GM18951 (cell line): ENCODE measurements at regions not wholly inside any gene's neighbourhood (a gene's known extent, or its start where the extent isn't known, plus 50 kb on each side); places are given as distances from the start of the nearest gene placed in this dataset.
"Not testable (repeated sequence)": the region's sequence is repeated elsewhere in the genome, so short reads cannot be mapped to it uniquely, and the experiment has no call there.

ENCODE experiments used
- POLR2A ChIP-seq: IDR thresholded peaks from 4 replicates; pipeline ENCODE4 v1.6.1; 2011; ENCODE audit warnings: mild to moderate bottlenecking; ENCODE audit not compliant: insufficient read length, insufficient read depth; ENCODE audit errors: extremely low read depth
- in situ Hi-C: fragments of 300-500 bp; cut with MboI; formaldehyde crosslinking; loops from one replicate; pipeline ENCODE4 v1.12.0; 2022; ENCODE audit warnings: low sequenced_read_pairs, mixed read lengths, inconsistent platforms; ENCODE audit not compliant: unreplicated experiment

DNA sequence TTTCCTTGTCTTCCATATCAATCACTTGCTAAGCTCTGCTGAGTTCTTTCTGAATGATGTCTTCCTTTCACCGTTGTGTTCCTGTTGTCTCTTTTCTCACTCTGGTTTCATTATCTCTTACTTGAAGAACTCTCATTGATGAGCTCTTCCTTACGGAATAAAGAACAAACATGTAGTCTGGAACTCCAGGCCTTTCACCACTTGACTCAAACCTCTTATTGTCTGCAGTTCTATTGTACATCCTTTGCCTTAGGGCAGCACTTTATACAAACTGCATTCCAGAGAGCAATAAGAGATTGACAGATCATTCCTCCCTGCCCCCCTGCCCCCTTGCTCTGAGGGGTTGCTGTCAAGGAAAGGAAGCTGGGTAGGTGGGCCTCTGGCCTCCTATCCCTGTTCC is 517.4 kb downstream of the TMEM135 start:
- in situ Hi-C loops = no loop called here
- TF ChIP-seq POLR2A = no peak

DNA sequence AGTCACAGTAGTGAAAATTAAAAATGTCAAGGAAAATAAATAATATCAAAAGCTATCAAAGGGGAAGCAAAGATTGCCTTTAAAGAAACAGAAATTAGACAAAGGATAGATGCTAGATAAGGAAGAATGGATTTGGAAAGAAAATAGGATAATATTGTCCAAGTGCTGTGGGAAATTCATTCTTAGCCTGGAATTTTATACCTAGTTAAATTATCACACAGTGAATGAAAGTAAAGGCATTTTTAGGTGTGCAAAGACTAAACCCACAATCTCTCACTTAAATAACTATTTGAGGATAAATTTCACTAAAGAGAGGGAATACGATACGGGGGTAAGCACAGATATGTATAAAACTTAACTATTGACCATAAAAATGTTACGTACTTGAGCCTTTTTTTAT is 511.1 kb downstream of the TMEM135 start:
- TF ChIP-seq POLR2A = no peak
- in situ Hi-C loops = no loop called here

DNA sequence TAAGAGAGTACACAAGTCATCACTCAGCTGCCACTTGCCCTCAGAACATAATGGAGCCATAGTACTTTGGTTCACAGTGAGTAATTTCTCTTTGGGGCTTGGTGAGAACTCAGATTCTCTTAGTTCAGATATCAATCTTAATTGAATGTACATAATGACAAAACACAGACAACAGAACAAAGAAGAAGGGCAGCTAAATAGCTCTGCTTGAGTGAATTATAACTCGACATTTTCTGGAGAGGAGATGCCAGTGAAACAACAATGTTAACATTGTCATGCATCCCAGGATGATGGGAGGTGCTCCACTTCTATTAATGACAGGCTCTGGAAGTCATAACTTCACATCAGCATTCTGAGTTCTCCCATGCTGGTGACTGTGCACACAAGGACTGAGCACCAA is 508.1 kb downstream of the TMEM135 start:
- TF ChIP-seq POLR2A = no peak
- in situ Hi-C loops = no loop called here

DNA sequence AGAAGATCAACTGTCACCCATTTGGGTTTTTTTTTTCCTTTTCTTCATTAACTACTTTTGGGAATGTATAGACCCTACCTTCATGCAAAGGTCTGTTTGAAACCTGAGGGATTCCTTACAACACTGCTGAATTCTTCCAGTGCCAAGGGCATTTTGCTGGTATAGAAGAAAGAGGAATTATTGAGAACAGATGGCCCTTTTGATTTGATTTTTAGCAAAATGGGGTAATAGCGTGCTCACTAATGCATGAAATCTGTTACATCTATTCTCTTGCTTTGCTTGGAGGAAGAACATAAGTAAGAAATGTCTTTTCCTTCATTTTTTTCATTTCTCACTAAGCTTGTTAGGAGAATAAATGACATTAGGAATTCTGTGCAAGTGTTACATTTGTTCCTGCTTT is 501.9 kb downstream of the TMEM135 start:
- in situ Hi-C loops = no loop called here
- TF ChIP-seq POLR2A = no peak

DNA sequence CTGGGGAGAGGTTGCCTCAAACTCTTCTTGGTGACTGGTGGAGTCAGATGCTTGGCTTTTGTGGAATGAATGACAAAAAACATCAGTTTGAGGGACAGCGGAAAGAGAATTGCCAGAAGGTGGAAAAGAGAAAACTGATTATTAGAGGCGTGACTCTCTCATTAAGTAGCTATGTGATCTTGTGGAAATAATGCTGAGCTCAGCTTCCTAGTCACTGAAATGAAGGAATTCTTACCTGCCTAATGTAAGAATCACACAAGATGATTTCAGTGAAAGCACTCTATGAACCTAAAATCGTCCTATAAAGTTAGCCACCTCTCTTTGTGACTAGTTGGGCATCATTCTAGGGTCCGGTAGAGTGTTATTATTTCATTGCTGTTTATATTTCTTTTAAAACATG is 498.8 kb downstream of the TMEM135 start:
- in situ Hi-C loops = no loop called here

DNA sequence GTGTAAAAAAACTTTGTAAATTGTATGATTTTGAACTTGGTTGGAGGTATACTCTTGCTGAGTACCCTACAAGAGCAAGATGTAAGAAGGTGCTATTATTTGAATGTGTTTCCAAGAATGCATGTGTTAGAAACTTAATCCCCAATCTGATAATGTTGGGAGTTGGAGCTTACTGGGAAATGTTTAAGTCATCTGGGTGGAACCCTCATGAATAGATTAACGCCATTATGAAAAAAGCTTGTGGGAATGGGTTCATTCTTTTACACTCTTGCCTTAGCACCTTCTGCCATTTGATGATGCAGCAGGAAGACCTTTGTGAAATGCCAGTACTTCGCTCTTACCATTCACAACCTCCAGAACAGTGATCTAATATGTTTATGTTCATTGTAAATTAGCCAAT is 498.3 kb downstream of the TMEM135 start:
- no peak for TF ChIP-seq POLR2A
- in situ Hi-C loops = no loop called here

More for the DNA sequence above, 498.8 kb downstream of the TMEM135 start:
- no peak for TF ChIP-seq POLR2A

DNA sequence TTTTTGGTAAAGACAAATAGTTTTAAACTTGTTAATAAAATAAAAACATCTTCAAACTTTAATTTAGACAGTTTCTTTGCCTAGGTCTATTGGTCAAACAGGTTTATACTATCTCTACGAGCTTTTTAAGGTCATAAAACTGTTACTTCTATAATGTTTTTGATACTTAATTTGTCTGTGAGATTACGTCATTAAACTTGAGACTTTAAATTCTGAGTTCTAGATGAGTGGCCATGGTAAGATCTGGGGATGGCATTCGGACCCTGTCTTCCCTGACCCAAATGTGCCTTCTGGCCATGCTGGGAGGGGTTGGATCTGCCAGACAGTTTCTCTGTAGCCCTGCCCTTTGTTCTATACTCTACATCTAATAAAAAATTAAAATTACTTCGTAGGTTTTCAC is 497.8 kb downstream of the TMEM135 start:
- TF ChIP-seq POLR2A = no peak
- in situ Hi-C loops = no loop called here

DNA sequence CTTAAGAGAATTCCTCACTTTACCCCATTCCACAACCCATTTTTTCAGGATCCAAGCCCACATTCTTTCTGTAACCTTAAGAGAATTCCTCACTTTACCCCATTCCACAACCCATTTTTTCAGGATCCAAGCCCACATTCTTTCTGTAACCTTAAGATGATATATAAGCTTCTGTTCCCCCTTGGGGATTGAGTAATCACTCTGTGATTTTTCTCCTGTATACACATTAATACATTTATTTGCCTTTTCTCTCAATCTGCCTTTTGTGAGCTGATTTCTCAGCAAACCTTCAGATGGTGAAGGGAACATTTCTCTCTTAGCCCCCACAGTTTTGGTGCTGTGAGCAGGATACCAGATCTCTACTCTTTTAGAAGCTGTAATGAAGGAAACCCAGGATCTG is 494.1 kb downstream of the TMEM135 start:
- in situ Hi-C loops = not testable (repeated sequence)

DNA sequence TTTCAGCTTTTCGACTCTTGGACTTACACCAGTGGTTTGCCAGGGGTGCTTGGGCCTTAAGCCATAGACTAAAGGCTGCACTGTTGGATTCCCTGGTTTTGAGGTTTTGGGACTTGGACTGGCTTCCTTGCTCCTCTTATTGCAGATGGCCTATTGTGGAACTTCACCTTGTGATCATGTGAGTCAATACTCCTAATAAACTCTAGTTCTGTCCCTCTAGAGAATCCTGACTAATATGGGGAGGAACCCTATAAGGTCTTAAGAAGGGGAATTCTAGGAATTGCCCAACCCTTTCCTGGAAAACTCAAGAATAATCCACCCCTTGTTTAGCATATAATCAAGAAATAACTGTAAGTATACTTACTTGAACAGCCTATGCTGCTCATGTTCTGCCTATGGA is 491.8 kb downstream of the TMEM135 start:
- in situ Hi-C loops = no loop called here
- TF ChIP-seq POLR2A = no peak

DNA sequence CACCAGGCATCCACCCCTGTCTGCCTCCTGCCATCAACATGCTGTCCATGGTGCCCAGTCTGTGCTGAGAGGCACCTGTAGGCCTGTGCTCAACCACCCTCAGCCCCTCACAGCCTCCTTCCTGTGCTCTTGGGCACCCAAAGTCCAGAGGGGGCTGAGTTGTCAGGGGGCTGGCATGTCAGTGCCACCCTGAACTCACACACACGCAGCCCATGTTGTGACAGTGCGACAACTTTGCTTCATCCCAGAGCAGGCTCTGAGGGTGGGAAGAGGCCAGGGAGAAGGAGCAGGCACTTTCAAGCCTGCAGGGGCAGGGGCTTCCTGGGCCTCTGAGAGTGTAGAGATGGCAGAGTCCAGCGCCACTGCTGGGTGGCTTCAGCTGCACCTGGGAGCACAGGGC is 491.0 kb downstream of the TMEM135 start:
- in situ Hi-C loops = no loop called here
- no peak for TF ChIP-seq POLR2A

DNA sequence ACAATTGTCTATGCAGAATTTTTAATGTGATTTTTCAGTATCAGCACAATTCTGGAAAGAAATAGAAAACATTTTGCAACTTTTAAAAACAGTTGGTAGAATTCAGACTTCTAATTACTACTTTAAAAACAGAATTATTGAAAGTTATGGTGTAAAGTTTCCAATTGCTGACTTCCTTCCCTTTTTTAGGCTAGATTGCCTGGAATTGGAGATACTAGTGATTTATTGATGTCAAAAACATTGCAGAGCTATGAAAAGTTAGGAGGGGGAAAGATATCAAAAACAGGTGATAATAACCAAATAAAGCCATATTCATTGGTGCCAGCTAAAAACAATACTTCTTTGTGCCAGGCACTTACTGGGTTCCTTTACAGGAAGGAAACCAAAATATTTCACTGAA is 485.5 kb downstream of the TMEM135 start:
- in situ Hi-C loops = no loop called here
- TF ChIP-seq POLR2A = no peak

DNA sequence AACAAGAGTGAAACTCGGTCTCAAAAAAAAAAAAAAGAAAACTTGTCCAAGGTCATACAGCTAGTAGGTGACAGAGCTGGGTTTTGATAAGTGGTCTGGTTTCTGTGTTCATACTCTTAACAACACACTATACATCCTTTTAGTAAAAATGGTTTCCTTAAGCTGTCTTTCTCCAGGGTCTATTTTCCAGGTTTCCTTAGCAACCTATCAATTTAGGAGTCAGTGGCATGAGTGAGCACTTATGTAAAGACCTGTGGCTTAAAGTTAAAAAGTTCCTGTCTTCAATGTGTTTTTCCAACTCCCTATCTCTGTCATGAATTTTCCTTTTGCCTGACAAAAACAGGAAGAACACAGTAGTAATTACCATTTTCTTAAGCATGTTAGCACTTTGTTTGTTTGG is 480.5 kb downstream of the TMEM135 start:
- in situ Hi-C loops = no loop called here
- TF ChIP-seq POLR2A = no peak

DNA sequence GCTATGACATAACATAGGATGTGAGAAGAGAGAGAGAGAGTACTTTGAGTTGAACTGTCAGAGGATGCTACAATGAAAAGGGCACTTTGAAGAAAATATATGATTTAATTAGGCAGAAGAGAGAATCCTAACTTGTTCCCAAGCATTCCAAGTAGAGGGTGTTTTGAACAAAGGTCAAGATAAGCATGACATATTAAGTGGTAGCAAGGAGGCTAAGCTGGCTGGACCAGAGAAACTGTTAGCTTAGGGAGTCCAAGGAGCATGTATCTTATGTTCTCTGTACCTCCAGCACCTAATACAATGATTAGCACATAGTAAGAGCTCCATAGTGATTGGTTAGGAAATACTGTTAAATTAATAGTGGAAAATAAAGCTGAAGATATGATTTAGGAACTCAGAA is 479.6 kb downstream of the TMEM135 start:
- no peak for TF ChIP-seq POLR2A
- in situ Hi-C loops = no loop called here

DNA sequence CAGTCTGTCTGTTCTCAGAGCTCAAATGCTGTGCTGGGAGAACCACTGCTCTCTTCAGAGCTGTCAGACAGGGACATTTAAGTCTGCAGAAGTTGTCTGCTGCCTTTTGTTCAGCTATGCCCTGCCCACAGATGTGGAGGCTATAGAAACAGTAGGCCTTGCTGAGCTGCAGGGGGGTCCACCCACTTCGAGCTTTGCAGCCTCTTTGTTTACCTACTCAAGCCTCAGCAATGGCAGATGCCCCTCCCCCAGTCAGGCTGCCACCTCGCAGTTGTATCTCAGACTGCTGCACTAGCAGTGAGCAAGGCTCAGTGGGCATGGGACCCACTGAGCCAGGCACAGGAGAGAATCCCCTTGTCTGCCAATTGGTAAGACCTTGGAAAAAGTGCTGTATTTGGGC is 470.0 kb downstream of the TMEM135 start:
- in situ Hi-C loops = not testable (repeated sequence)

DNA sequence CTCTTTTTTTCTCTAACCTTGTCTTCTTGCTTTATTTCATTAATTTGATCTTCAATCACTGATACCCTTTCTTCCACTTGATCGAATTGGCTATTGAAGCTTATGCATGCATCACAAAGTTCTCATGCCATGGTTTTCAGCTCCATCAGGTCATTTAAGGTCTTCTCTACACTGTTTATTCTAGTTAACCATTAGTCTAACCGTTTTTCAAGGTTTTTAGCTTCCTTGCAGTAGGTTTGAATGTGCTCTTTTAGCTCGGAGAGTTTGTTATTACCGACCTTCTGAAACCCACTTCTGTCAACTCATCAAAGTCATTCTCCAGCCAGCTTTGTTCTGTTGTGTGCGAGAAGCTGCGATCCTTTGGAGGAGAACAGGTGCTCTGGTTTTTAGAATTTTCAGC is 469.2 kb downstream of the TMEM135 start:
- in situ Hi-C loops = not testable (repeated sequence)

DNA sequence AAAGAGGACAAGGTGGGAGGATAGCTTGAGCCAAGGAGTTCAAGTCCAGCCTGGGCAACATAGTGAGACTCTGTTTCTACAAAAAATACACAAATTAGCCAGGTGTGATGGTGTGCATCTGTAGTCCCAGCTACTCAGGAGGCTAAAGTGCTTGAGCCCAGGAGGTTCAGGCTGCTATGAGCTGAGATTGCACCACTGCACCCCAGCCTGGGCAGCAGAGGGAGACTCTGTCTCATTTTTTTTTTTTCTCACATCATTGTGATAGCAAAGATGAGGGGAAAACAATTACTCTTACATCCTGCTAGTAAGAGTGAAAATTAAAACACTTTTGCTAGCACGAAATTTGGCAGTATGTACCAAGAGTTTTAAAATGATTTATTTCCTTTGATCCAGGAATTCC is 463.7 kb downstream of the TMEM135 start:
- no peak for TF ChIP-seq POLR2A

DNA sequence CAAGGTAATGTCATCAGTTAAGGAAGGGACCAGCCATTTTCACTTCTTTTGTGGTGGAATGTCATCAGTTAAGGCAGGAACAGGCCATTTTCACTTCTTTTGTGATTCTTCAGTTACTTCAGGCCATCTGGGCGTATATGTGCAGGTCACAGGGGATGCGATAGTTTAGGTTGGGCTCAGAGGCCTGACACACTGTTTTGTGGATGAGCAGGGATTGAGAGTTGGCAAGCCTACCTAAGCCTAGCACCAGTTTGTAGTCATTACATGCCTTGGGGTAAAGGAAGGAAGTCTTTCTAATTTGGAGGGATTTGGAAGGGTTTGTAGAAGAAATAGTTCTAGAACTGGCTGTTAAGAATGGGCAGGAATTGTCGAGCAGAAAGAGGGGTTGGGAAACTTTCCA is 457.2 kb downstream of the TMEM135 start:
- in situ Hi-C loops = not testable (repeated sequence)

More for the DNA sequence above, 463.7 kb downstream of the TMEM135 start:
- in situ Hi-C loops = no loop called here

DNA sequence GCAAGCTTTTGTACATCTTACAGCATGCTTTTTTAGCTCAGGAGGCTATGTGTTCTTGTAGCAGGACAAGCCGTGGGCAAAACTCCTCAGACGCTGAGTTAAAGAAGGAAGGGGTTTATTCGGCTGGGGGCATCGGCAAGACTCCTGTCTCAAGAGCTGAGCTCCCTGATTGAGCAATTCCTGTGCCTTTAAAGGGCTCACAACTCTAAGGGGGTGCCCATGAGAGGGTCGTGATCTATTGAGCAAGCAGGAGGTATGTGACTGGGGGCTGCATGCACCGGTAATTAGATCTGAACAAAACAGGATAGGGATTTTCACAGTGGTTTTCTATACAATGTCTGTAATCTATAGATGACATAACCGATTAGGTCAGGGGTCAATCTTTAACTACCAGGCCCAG is 456.3 kb downstream of the TMEM135 start:
- in situ Hi-C loops = not testable (repeated sequence)
